ENCODE measurements at regions not wholly inside any gene's neighbourhood (a gene's known extent, or its start where the extent isn't known, plus 50 kb on each side); places are given as distances from the start of the nearest gene placed in this dataset.

DNA sequence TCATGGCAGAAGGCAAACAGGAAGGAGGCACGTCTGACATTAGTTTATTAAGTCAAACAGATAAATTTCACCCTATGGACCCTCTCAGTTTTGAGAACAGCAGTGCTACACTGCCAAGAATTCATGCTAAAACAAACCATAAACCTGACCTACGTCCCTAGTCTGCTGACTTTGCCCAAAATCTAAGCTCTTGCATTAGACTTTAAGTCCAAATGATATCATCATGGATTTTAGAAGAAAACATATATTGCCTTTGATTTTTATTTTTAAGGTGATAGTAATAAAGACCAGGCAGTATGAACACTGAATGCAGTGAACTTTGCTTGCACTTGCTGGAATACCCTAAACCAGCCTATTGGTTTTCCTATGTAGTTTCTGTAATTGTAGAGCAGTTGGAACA is 79.6 kb upstream of the GADL1 start:
- no peak for TF ChIP-seq RAD21 (conservative IDR thresholded peaks at IDR 0.05 in 1 of 2, IDR thresholded peaks at IDR 0.05 in 1 of 2)
- TF ChIP-seq NR3C1 (IDR thresholded peaks at IDR 0.05), result no peak
- TF ChIP-seq, protein P1, sequence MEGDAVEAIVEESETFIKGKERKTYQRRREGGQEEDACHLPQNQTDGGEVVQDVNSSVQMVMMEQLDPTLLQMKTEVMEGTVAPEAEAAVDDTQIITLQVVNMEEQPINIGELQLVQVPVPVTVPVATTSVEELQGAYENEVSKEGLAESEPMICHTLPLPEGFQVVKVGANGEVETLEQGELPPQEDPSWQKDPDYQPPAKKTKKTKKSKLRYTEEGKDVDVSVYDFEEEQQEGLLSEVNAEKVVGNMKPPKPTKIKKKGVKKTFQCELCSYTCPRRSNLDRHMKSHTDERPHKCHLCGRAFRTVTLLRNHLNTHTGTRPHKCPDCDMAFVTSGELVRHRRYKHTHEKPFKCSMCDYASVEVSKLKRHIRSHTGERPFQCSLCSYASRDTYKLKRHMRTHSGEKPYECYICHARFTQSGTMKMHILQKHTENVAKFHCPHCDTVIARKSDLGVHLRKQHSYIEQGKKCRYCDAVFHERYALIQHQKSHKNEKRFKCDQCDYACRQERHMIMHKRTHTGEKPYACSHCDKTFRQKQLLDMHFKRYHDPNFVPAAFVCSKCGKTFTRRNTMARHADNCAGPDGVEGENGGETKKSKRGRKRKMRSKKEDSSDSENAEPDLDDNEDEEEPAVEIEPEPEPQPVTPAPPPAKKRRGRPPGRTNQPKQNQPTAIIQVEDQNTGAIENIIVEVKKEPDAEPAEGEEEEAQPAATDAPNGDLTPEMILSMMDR (IDR thresholded peaks at IDR 0.05), result no peak
- no peak for TF ChIP-seq HOXB5 (CRISPR knock-in tag; IDR thresholded peaks at IDR 0.05)
- no peak for TF ChIP-seq MYC (IDR thresholded peaks at IDR 0.05; ENCODE audit: borderline replicate concordance, low read length)

Data from A549 (cell line).